ENCODE measurements at regions not wholly inside any gene's neighbourhood (a gene's known extent, or its start where the extent isn't known, plus 50 kb on each side); places are given as distances from the start of the nearest gene placed in this dataset.

- no peak for TF ChIP-seq EZH2 (optimal IDR thresholded peaks at IDR 0.05; ENCODE audit: low read depth, low read length)
- TF ChIP-seq, protein P1, sequence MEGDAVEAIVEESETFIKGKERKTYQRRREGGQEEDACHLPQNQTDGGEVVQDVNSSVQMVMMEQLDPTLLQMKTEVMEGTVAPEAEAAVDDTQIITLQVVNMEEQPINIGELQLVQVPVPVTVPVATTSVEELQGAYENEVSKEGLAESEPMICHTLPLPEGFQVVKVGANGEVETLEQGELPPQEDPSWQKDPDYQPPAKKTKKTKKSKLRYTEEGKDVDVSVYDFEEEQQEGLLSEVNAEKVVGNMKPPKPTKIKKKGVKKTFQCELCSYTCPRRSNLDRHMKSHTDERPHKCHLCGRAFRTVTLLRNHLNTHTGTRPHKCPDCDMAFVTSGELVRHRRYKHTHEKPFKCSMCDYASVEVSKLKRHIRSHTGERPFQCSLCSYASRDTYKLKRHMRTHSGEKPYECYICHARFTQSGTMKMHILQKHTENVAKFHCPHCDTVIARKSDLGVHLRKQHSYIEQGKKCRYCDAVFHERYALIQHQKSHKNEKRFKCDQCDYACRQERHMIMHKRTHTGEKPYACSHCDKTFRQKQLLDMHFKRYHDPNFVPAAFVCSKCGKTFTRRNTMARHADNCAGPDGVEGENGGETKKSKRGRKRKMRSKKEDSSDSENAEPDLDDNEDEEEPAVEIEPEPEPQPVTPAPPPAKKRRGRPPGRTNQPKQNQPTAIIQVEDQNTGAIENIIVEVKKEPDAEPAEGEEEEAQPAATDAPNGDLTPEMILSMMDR (IDR thresholded peaks at IDR 0.05; ENCODE audit: low read length), result no peak
- TF ChIP-seq EZH2phosphoT487 (IDR thresholded peaks at IDR 0.05; ENCODE audit: low read length), result no peak
These were observed 984.3 kb downstream of the BCL11A start for GRCh38 chr2:59569124-59569523.

Data from MM.1S (cell line).